ENCODE measurements at regions not wholly inside any gene's neighbourhood (a gene's known extent, or its start where the extent isn't known, plus 50 kb on each side); places are given as distances from the start of the nearest gene placed in this dataset.

- DNase-seq (ENCODE audit: extremely low read depth, low read depth): no peak
- no peak overlapping the region for H3K4me3 ChIP-seq (replicated peaks; ENCODE audit: low read depth, low read length)
- no peak for TF ChIP-seq CTCF (IDR thresholded peaks at IDR 0.05; ENCODE audit: low read depth, low read length, missing control alignments)
Observed at GRCh38 chr3:26559227-26559626, 63.3 kb upstream of the LRRC3B start.

DNA sequence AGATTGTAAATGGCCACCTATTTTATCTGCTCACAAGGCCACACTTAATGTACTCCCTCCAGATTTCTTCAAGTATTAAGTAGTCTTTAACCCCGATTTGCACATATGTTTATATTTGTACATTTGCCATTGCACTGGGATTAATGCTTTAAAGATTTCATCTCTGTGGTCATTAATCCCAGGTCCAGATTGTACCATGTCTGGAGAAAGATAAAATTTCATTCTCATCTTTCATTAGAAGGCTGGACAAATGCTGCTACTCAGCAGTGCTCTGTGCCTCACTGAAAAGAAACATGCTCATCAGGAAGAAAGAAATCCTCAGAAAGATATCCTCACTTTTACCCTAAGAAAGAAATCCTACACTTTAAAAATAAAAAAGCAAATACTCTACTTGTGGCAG lies 62.5 kb upstream of the LRRC3B start:
- DNase-seq (ENCODE audit: extremely low read depth, low read depth): no peak
- TF ChIP-seq CTCF (IDR thresholded peaks at IDR 0.05; ENCODE audit: low read depth, low read length, missing control alignments): no peak
- no peak overlapping the region for H3K4me3 ChIP-seq (replicated peaks; ENCODE audit: low read depth, low read length)

DNA sequence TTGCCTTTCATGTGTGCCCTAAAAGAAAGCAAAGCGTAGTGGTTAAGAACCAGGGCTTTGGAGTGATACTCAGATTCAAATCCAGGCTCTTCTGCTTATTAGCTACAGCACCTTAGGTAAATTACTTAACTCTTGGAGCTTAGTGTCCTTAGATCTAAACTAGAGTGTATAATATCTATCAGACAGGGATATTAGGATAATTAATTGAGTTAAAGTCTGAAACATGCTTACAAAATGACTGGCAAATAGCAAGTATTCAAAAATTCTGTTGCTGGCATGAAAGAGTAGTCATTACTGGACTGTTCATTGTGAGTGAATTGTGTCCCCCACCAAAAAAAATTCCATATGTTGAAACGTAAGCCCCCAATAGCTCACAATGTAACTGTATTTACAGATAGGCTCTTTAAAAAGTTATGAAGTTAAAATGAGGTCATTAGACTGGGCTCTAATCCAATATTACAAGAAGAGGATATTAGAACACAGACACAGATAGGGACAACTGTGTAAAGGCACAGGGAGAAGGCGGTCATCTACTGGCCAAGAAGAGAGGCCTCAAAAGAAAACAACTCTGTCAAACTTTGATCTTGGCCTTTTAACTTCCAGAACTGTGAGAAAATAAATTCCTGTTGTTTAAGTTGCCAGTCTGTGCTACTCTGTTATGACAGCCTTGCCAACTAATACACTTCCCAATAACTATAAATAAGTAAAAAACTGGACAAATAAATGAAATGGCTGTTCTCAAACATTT lies 60.4 kb upstream of the LRRC3B start:
- no peak for TF ChIP-seq CTCF (IDR thresholded peaks at IDR 0.05; ENCODE audit: low read depth, low read length, missing control alignments)
- H3K4me3 ChIP-seq (replicated peaks; ENCODE audit: low read depth, low read length): no peak overlapping the region
- DNase-seq (ENCODE audit: extremely low read depth, low read depth): no peak
